ENCODE measurements at regions not wholly inside any gene's neighbourhood (a gene's known extent, or its start where the extent isn't known, plus 50 kb on each side); places are given as distances from the start of the nearest gene placed in this dataset.

GRCh38 chr16:5442986-5443385 is 345.4 kb upstream of the EEF2KMT start:
- TF ChIP-seq LEF1 (IDR thresholded peaks at IDR 0.05; ENCODE audit: borderline replicate concordance) (no peak), TARDBP (IDR thresholded peaks at IDR 0.05) (no peak), ZNF384 (IDR thresholded peaks at IDR 0.05) (no peak), L3MBTL2 (conservative IDR thresholded peaks at IDR 0.05) (no peak), HDGF (IDR thresholded peaks at IDR 0.05; ENCODE audit: borderline replicate concordance) (no peak), CTBP1 (IDR thresholded peaks at IDR 0.05; ENCODE audit: borderline replicate concordance) (no peak), FOXA1 (IDR thresholded peaks at IDR 0.05) (no peak)
- POLR2A ChIA-PET: no interaction called here
- DNase-seq (ENCODE audit: extremely low spot score): no peak
- CTCF ChIA-PET: no interaction called here

DNA sequence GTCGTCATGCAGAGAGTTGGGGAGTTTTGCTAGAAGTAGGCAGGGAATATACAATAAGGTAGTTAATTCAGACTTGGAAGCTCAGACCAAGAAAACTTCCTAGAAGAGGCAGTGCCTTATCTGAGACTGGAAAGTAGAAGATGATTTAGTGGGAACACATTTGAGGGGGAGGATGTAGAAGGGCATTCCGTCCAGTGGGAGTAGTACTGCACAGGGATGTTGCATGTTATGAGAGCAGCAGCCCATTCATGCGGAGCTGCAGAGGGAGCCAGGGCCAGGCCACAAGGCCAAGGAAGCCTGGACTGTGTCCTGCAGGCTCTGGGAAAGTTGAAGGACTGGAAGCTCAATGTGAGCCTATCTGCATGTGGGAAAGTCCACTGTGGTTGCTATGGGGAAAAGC is 344.5 kb upstream of the EEF2KMT start:
- DNase-seq (ENCODE audit: extremely low spot score): no peak
- TF ChIP-seq LEF1 (IDR thresholded peaks at IDR 0.05; ENCODE audit: borderline replicate concordance) (no peak), FOXK2 (IDR thresholded peaks at IDR 0.05) (no peak), ARNT (IDR thresholded peaks at IDR 0.05) (no peak), PKNOX1 (IDR thresholded peaks at IDR 0.05) (no peak), HDGF (IDR thresholded peaks at IDR 0.05; ENCODE audit: borderline replicate concordance) (no peak), CTBP1 (IDR thresholded peaks at IDR 0.05; ENCODE audit: borderline replicate concordance) (no peak), SP1 (IDR thresholded peaks at IDR 0.05) (no peak), NFRKB (IDR thresholded peaks at IDR 0.05) (no peak), BHLHE40 (IDR thresholded peaks at IDR 0.05; ENCODE audit: borderline replicate concordance) (no peak), SUZ12 (IDR thresholded peaks at IDR 0.05) (no peak), ELF4 (IDR thresholded peaks at IDR 0.05) (no peak)
- POLR2A ChIA-PET: no interaction called here
- CTCF ChIA-PET: no interaction called here

- DNase-seq (ENCODE audit: extremely low spot score): no peak
- CTCF ChIA-PET: no interaction called here
- POLR2A ChIA-PET: no interaction called here
- no peak for TF ChIP-seq PKNOX1 (IDR thresholded peaks at IDR 0.05)
- no peak for TF ChIP-seq CTBP1 (IDR thresholded peaks at IDR 0.05; ENCODE audit: borderline replicate concordance)
- TF ChIP-seq LEF1 (IDR thresholded peaks at IDR 0.05; ENCODE audit: borderline replicate concordance): no peak
- TF ChIP-seq NFRKB (IDR thresholded peaks at IDR 0.05): no peak
- TF ChIP-seq ELF4 (IDR thresholded peaks at IDR 0.05): no peak
- no peak for TF ChIP-seq SP1 (IDR thresholded peaks at IDR 0.05)
- no peak for TF ChIP-seq ARNT (IDR thresholded peaks at IDR 0.05)
These were observed 341.0 kb upstream of the EEF2KMT start for GRCh38 chr16:5438591-5438990.

- CTCF ChIA-PET: no interaction called here
These were observed 336.0 kb upstream of the EEF2KMT start for GRCh38 chr16:5433587-5433986.

DNA sequence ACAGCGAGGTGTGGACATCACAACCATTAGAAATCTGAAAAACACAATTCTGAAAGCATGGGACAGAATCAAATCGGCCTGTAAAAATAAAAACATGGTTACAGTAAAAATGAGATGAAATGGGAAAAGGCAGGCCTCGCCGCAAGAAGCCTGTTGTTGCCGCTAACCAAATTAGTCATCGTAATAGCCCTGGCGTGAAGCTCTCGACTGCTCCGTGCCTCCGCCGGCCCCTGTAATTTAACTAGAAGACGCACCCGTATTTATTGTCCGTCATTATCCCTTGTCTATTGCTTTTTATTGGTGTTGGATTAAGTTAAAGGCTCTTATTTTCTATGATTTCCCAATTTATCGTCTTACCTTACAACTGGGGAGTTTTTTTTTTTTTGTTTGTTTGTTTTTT is 334.6 kb upstream of the EEF2KMT start:
- POLR2A ChIA-PET: no interaction called here
- no peak for DNase-seq (ENCODE audit: extremely low spot score)
- CTCF ChIA-PET: no interaction called here
- TF ChIP-seq PKNOX1 (IDR thresholded peaks at IDR 0.05): no peak
- no peak for TF ChIP-seq TARDBP (IDR thresholded peaks at IDR 0.05)
- TF ChIP-seq L3MBTL2 (conservative IDR thresholded peaks at IDR 0.05): no peak
- no peak for TF ChIP-seq HDGF (IDR thresholded peaks at IDR 0.05; ENCODE audit: borderline replicate concordance)
- TF ChIP-seq LEF1 (IDR thresholded peaks at IDR 0.05; ENCODE audit: borderline replicate concordance): no peak
- no peak for TF ChIP-seq ARNT (IDR thresholded peaks at IDR 0.05)
- no peak for TF ChIP-seq NFRKB (IDR thresholded peaks at IDR 0.05)
- no peak for TF ChIP-seq SP1 (IDR thresholded peaks at IDR 0.05)
- no peak for TF ChIP-seq ELF4 (IDR thresholded peaks at IDR 0.05)

More at GRCh38 chr16:5433587-5433986, 336.0 kb upstream of the EEF2KMT start:
- POLR2A ChIA-PET: no interaction called here
- no peak for TF ChIP-seq SUZ12 (IDR thresholded peaks at IDR 0.05)
- TF ChIP-seq FOXA1 (IDR thresholded peaks at IDR 0.05): no peak
- no peak for TF ChIP-seq HDGF (IDR thresholded peaks at IDR 0.05; ENCODE audit: borderline replicate concordance)
- no peak for TF ChIP-seq ARNT (IDR thresholded peaks at IDR 0.05)
- no peak for TF ChIP-seq L3MBTL2 (conservative IDR thresholded peaks at IDR 0.05)
- TF ChIP-seq SP1 (IDR thresholded peaks at IDR 0.05): no peak
- no peak for TF ChIP-seq FOXK2 (IDR thresholded peaks at IDR 0.05)
- no peak for TF ChIP-seq CTBP1 (IDR thresholded peaks at IDR 0.05; ENCODE audit: borderline replicate concordance)
- no peak for TF ChIP-seq TARDBP (IDR thresholded peaks at IDR 0.05)
- TF ChIP-seq LEF1 (IDR thresholded peaks at IDR 0.05; ENCODE audit: borderline replicate concordance): no peak
- TF ChIP-seq BHLHE40 (IDR thresholded peaks at IDR 0.05; ENCODE audit: borderline replicate concordance): no peak
- TF ChIP-seq ZNF384 (IDR thresholded peaks at IDR 0.05): no peak
- TF ChIP-seq PKNOX1 (IDR thresholded peaks at IDR 0.05): no peak
- TF ChIP-seq ELF4 (IDR thresholded peaks at IDR 0.05): no peak
- no peak for DNase-seq (ENCODE audit: extremely low spot score)

DNA sequence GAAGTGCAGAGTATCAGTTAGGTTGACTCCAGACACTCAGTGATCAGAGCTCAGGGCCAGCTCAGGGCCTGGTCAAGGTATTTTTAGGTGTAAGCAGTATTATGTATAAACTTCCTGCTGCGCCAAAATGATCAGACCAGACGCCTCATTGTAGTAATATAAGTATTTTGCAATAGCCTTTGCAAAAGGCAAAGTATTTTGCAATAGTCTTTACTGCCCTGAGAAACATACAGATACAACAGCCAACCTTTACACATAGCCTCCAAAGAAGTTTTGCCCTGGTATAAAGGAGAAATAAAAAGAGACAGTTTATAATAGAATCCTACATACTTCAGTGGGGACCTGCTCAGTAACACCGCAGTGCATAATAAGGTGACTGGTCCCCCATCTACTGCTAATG is 333.0 kb upstream of the EEF2KMT start:
- TF ChIP-seq FOXK2 (IDR thresholded peaks at IDR 0.05) (no peak), NFRKB (IDR thresholded peaks at IDR 0.05) (no peak), PKNOX1 (IDR thresholded peaks at IDR 0.05) (no peak), TARDBP (IDR thresholded peaks at IDR 0.05) (no peak), SP1 (IDR thresholded peaks at IDR 0.05) (no peak), ELF4 (IDR thresholded peaks at IDR 0.05) (no peak), ZNF384 (IDR thresholded peaks at IDR 0.05) (no peak), ARNT (IDR thresholded peaks at IDR 0.05) (no peak), FOXM1 (IDR thresholded peaks at IDR 0.05; ENCODE audit: borderline replicate concordance) (no peak), LEF1 (IDR thresholded peaks at IDR 0.05; ENCODE audit: borderline replicate concordance) (no peak), CTBP1 (IDR thresholded peaks at IDR 0.05; ENCODE audit: borderline replicate concordance) (no peak), HDGF (IDR thresholded peaks at IDR 0.05; ENCODE audit: borderline replicate concordance) (no peak), SUZ12 (IDR thresholded peaks at IDR 0.05) (no peak), L3MBTL2 (conservative IDR thresholded peaks at IDR 0.05) (no peak), BHLHE40 (IDR thresholded peaks at IDR 0.05; ENCODE audit: borderline replicate concordance) (no peak)
- ChIA-PET CTCF (no interaction called here), POLR2A (no interaction called here)
- no peak for DNase-seq (ENCODE audit: extremely low spot score)
